Kidney (tissue), 13 donors: ENCODE measurements at regions not wholly inside any gene's neighbourhood (a gene's known extent, or its start where the extent isn't known, plus 50 kb on each side); places are given as distances from the start of the nearest gene placed in this dataset.

Experiments used
- DNase-seq, 5 donors: peaks; one replicate each; pipeline ENCODE4 v3.0.0-alpha.2; 2013 to 2020
- FAIRE-seq: peaks from 2 replicates; lab custom pipeline; 2012; peaks lifted over from hg19 to GRCh38; lab: Jason Lieb, UNC
- H3K27ac ChIP-seq, 2 donors: one replicate each; pipeline ENCODE4 v1.7.0; 2013; ENCODE audit warnings: low read depth in 2 of 2, low read length in 2 of 2, inconsistent platforms in 1 of 2
- H3K27me3 ChIP-seq: one replicate; pipeline ENCODE4 v1.7.1; 2013; ENCODE audit warnings: low read length, inconsistent platforms; ENCODE audit not compliant: control insufficient read depth, insufficient read depth
- H3K36me3 ChIP-seq, 3 donors: one replicate each; pipeline versions ENCODE4 v1.7.0 to v1.7.1; 2013; ENCODE audit warnings: low read length in 3 of 3, control low read depth in 1 of 3, inconsistent platforms in 1 of 3; ENCODE audit not compliant: insufficient read depth in 3 of 3, control insufficient read depth in 2 of 3
- H3K4me1 ChIP-seq, 3 donors: one replicate each; pipeline versions ENCODE4 v1.7.0 to v1.7.1; 2013; ENCODE audit warnings: low read length in 3 of 3, inconsistent platforms in 1 of 3, low read depth in 1 of 3; ENCODE audit not compliant: control insufficient read depth in 2 of 3, insufficient read depth in 2 of 3
- H3K4me3 ChIP-seq, 3 donors: one replicate each; pipeline versions ENCODE4 v1.7.0 to v1.8.1; 2013; ENCODE audit warnings: low read length in 3 of 3, control low read depth in 1 of 3, inconsistent platforms in 1 of 3
- H3K9ac ChIP-seq, 3 donors: one replicate each; pipeline versions ENCODE4 v1.7.0 to v1.7.1; 2013; ENCODE audit warnings: low read length in 3 of 3, control low read depth in 1 of 3, inconsistent platforms in 1 of 3
- H3K9me3 ChIP-seq, 3 donors: one replicate each; pipeline versions ENCODE4 v1.7.0 to v1.7.1; 2013; ENCODE audit warnings: low read length in 3 of 3, control low read depth in 1 of 3, inconsistent platforms in 1 of 3; ENCODE audit not compliant: control insufficient read depth in 2 of 3, insufficient read depth in 1 of 3
- CTCF ChIP-seq: IDR thresholded peaks from 3 replicates; pipeline ENCODE4 v1.5.1; 2012; ENCODE audit warnings: mild to moderate bottlenecking, moderate library complexity, borderline replicate concordance; ENCODE audit not compliant: insufficient read depth; ENCODE audit errors: extremely low read depth
- intact Hi-C: fragments of 100-400 bp; cut with DNase I; formaldehyde crosslinking; loops from one replicate; pipeline ENCODE4 v1.11.1; 2022
- donor health status: control.
- donor health status: control.
- donor health status: control.
- donor health status: control.
- donor health status: control.
- donor health status: DM: yes; HTN: yes; CAD: no.
- donor health status: Normal renal cell carcinoma (clear cell type).

DNA sequence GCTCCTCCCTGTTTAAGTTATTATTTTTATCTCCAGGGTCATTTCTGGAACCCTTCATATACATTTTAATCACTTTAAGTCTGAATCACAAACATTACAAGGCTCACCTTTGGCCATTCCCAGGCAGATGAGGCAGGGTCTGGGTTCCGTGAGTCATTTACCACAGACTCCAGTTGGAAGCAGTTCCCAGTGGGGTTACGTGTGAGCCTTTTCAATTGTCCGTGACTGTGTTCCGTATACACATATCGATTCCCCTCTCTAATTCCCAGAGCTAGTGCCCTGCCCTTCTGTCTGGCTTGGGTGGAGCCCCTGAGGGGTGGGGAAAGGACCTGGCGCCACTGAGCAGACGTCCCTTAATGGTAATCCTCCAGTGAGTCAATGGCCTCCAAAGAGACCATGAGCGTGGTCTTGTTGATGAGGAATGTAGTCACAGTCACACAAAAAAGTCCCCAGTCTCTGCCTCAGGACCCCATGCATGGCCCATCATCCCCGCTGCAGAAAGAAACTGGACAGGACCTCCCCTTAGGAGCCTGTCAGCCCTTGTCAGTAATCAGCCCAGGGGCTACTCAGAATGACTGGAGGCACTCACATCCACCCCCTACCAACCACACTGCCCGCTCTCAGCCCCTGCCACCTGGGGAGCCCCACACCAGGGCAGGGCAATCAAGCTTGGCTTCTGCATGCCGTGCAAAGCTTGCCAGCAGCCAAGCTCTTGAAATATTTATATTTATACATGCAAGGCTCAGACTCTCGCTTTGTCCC, 144.4 kb downstream of the ZIC5 start:
- intact Hi-C loops: no loop called here
- H3K4me3 ChIP-seq: no peak overlapping the region
- no peak for TF ChIP-seq CTCF
- no peak overlapping the region for H3K27ac ChIP-seq
- FAIRE-seq (no peak), DNase-seq (no peak)
- peaks cover 0 to 6% (median 0%) of the 10 kb centered on the region in 3 donors for H3K9me3 ChIP-seq
- no peaks in the 10 kb centered on the region for H3K36me3 ChIP-seq
- H3K9ac ChIP-seq: no peak overlapping the region
- H3K4me1 ChIP-seq: no peaks in the 10 kb centered on the region
- no peaks in the 10 kb centered on the region for H3K27me3 ChIP-seq

DNA sequence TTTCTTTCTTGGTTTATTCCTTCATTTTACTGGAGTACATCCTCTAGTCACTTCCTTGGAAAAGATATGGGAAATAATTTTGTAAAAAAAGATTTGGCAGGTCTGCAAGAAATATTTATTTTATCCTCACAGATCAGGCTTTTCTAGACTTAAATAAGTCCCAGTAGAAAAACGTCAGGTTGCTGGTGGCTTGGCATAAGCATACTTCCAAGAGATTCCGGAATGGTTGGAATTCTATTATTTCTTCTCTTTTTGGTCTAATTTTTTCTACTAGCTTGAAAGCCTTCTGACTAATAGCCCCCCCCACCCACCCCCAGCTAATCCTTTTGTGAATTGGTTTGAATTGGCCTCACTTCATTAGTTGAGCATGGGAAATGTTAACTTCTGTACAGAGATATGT, 147.6 kb downstream of the ZIC5 start:
- Histone ChIP-seq H3K4me1 (no peaks in the 10 kb centered on the region), H3K9me3 (peaks cover 0 to 6% (median 0%) of the 10 kb centered on the region in 3 donors), H3K4me3 (no peak overlapping the region), H3K36me3 (no peaks in the 10 kb centered on the region), H3K27ac (no peak overlapping the region), H3K27me3 (no peaks in the 10 kb centered on the region), H3K9ac (no peak overlapping the region)
- no peak for TF ChIP-seq CTCF
- FAIRE-seq (no peak), DNase-seq (no peak)
- intact Hi-C loops: no loop called here

DNA sequence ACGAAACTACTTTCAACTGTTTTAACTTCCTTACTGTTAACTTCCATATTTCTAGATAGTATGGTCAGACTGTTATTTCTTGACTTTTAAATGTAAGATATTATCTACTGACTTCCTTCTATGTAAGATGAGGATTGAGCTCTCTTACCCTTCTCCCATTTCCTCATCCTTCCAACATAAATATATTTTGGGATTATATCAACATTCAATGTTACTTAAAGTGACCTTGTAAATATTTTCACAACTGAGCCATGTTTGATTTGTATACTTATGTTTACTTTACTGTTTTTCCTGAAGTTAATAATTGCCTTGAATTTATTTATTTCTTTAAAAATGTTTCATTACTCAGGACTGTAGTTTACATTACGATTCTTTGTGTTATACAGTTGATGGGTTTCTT, 148.7 kb downstream of the ZIC5 start:
- Histone ChIP-seq H3K9me3 (peaks cover 0 to 6% (median 0%) of the 10 kb centered on the region in 3 donors), H3K4me1 (no peaks in the 10 kb centered on the region), H3K27ac (no peak overlapping the region), H3K36me3 (no peaks in the 10 kb centered on the region), H3K27me3 (no peaks in the 10 kb centered on the region), H3K9ac (no peak overlapping the region), H3K4me3 (no peak overlapping the region)
- no peak for TF ChIP-seq CTCF
- intact Hi-C loops: no loop called here
- DNase-seq (no peak), FAIRE-seq (no peak)
